Upper lobe of left lung (tissue), 4 donors: ENCODE measurements at regions not wholly inside any gene's neighbourhood (a gene's known extent, or its start where the extent isn't known, plus 50 kb on each side); places are given as distances from the start of the nearest gene placed in this dataset.

Source experiments
- POLR2A ChIP-seq, 4 donors: fragments of 450-650 bp; IDR thresholded peaks; one replicate each; pipeline ENCODE4 v1.5.1; 2016 to 2017; ENCODE audit warnings: antibody characterized with exemption in 4 of 4, mild to moderate bottlenecking in 2 of 4
- POLR2AphosphoS5 ChIP-seq, 2 donors: sonication (generic); formaldehyde crosslinking; IDR thresholded peaks; one replicate each; pipeline ENCODE4 v1.5.1; 2017; ENCODE audit warnings: antibody characterized with exemption in 2 of 2
- TF ChIP-seq, protein P1 (sequence below), 6 experiments: fragments of 450-650 bp in 4 of 6; fragments of 200-600 bp in 2 of 6; sonication (generic) in 2 of 6; IDR thresholded peaks; one replicate each; pipeline ENCODE4 v1.5.1; 2016 to 2019; ENCODE audit warnings: antibody characterized with exemption in 6 of 6

DNA sequence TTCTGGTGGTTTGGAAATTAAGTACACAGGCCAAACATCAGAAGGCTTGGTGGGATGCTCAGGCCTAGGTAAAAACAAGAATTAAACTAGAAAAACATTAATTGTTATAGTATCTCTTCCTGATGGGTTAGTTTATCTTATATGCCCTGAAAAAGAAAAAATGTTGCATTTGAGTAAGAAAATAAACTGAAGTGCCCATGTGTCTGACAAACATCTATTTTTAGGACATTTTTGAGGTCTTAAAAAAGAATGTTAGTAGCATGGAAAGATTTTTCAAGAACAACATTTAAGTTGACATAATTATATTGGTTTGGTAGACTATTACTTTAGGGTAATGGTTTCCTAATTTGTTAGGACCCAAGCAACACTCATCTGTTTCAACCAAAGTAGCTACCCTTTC, 140.1 kb upstream of the RND3 start:
- TF ChIP-seq POLR2AphosphoS5 (IDR thresholded peaks at IDR 0.05) (no peak), POLR2A (IDR thresholded peaks at IDR 0.05) (no peak)
- TF ChIP-seq, protein P1, sequence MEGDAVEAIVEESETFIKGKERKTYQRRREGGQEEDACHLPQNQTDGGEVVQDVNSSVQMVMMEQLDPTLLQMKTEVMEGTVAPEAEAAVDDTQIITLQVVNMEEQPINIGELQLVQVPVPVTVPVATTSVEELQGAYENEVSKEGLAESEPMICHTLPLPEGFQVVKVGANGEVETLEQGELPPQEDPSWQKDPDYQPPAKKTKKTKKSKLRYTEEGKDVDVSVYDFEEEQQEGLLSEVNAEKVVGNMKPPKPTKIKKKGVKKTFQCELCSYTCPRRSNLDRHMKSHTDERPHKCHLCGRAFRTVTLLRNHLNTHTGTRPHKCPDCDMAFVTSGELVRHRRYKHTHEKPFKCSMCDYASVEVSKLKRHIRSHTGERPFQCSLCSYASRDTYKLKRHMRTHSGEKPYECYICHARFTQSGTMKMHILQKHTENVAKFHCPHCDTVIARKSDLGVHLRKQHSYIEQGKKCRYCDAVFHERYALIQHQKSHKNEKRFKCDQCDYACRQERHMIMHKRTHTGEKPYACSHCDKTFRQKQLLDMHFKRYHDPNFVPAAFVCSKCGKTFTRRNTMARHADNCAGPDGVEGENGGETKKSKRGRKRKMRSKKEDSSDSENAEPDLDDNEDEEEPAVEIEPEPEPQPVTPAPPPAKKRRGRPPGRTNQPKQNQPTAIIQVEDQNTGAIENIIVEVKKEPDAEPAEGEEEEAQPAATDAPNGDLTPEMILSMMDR (IDR thresholded peaks at IDR 0.05) = no peak
